ENCODE measurements at regions not wholly inside any gene's neighbourhood (a gene's known extent, or its start where the extent isn't known, plus 50 kb on each side); places are given as distances from the start of the nearest gene placed in this dataset.

- Histone ChIP-seq H3K27ac (ENCODE audit: low read depth in 2 of 2, low read length in 2 of 2) (no peak overlapping the region), H3K4me3 (ENCODE audit: low read length in 3 of 3) (no peak overlapping the region)
These were observed 193.8 kb upstream of the TLE3 start for GRCh38 chr15:70291305-70292075.

DNA sequence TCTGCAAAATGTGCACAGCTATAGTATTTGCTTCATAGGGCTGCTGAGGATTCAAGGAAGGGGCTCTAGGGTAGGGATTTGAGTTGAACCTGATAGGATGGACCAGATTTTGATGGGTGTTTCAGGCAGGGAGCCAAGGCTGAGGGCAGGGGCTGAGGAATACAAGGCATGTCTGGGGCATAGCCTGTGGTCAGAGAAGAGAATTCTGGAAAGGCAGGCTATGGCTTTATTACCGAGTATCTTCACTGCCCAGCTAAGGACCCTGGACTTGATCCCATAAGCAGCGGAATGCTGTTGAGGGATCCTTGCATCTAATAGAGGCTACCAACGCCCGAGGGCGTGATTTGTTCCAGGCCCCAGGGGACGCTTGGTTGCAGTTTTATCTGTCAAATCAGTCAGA, 193.0 kb upstream of the TLE3 start:
- Histone ChIP-seq H3K9ac (ENCODE audit: low read length in 3 of 3) (no peak overlapping the region), H3K27ac (ENCODE audit: low read depth in 2 of 2, low read length in 2 of 2) (no peak overlapping the region), H3K27me3 (ENCODE audit: control insufficient read depth, insufficient read depth, low read length) (no peaks in the 10 kb centered on the region), H3K4me3 (ENCODE audit: low read length in 3 of 3) (no peak overlapping the region), H3K4me1 (ENCODE audit: control insufficient read depth in 2 of 3, insufficient read depth in 2 of 3, low read depth in 1 of 3, low read length in 3 of 3) (peaks cover 4 to 9% (median 9%) of the 10 kb centered on the region in 3 donors), H3K9me3 (ENCODE audit: control insufficient read depth in 2 of 3, insufficient read depth in 1 of 3, low read length in 3 of 3) (no peaks in the 10 kb centered on the region), H3K36me3 (ENCODE audit: control insufficient read depth in 2 of 3, insufficient read depth in 3 of 3, low read length in 3 of 3) (no peaks in the 10 kb centered on the region)
- intact Hi-C loops (cut with DNase I), result no loop called here
- FAIRE-seq (no peak), DNase-seq (no peak)
- no peak for TF ChIP-seq CTCF (IDR thresholded peaks at IDR 0.05; ENCODE audit: borderline replicate concordance, extremely low read depth, insufficient read depth)

More at GRCh38 chr15:70291305-70292075, 193.8 kb upstream of the TLE3 start:
- Histone ChIP-seq H3K9me3 (ENCODE audit: control insufficient read depth in 2 of 3, insufficient read depth in 1 of 3, low read length in 3 of 3) (no peaks in the 10 kb centered on the region), H3K4me1 (ENCODE audit: control insufficient read depth in 2 of 3, insufficient read depth in 2 of 3, low read depth in 1 of 3, low read length in 3 of 3) (peaks cover 2 to 9% (median 8%) of the 10 kb centered on the region in 3 donors), H3K9ac (ENCODE audit: low read length in 3 of 3) (no peak overlapping the region), H3K36me3 (ENCODE audit: control insufficient read depth in 2 of 3, insufficient read depth in 3 of 3, low read length in 3 of 3) (no peaks in the 10 kb centered on the region), H3K27me3 (ENCODE audit: control insufficient read depth, insufficient read depth, low read length) (no peaks in the 10 kb centered on the region)
- FAIRE-seq (no peak), DNase-seq (no peak)
- no peak for TF ChIP-seq CTCF (IDR thresholded peaks at IDR 0.05; ENCODE audit: borderline replicate concordance, extremely low read depth, insufficient read depth)
- intact Hi-C loops (cut with DNase I), result no loop called here

GRCh38 chr15:70289191-70289955, 191.7 kb upstream of the TLE3 start:
- Histone ChIP-seq H3K4me1 (ENCODE audit: control insufficient read depth in 2 of 3, insufficient read depth in 2 of 3, low read depth in 1 of 3, low read length in 3 of 3) (peaks cover 4 to 17% (median 9%) of the 10 kb centered on the region in 3 donors), H3K27me3 (ENCODE audit: control insufficient read depth, insufficient read depth, low read length) (no peaks in the 10 kb centered on the region), H3K4me3 (ENCODE audit: low read length in 3 of 3) (peak overlapping the region in 1 of 3 donors; percentile 5), H3K27ac (ENCODE audit: low read depth in 2 of 2, low read length in 2 of 2) (peak overlapping the region in 1 of 2 donors; percentile 18), H3K9ac (ENCODE audit: low read length in 3 of 3) (no peak overlapping the region), H3K9me3 (ENCODE audit: control insufficient read depth in 2 of 3, insufficient read depth in 1 of 3, low read length in 3 of 3) (no peaks in the 10 kb centered on the region), H3K36me3 (ENCODE audit: control insufficient read depth in 2 of 3, insufficient read depth in 3 of 3, low read length in 3 of 3) (no peaks in the 10 kb centered on the region)
- DNase-seq, result peak in 2 of 5 donors; percentile 26 to 59
- intact Hi-C loops (cut with DNase I), result no loop called here
- no peak for TF ChIP-seq CTCF (IDR thresholded peaks at IDR 0.05; ENCODE audit: borderline replicate concordance, extremely low read depth, insufficient read depth)
- no peak for FAIRE-seq
